HG02981 (cell line): ENCODE measurements at regions not wholly inside any gene's neighbourhood (a gene's known extent, or its start where the extent isn't known, plus 50 kb on each side); places are given as distances from the start of the nearest gene placed in this dataset.
"Not testable (repeated sequence)": the region's sequence is repeated elsewhere in the genome, so short reads cannot be mapped to it uniquely, and the experiment has no call there.

Experiments
- ATAC-seq: cut with Tn5 transposase; IDR thresholded peaks from one replicate; pipeline ENCODE4 v1.9.1; 2021; ENCODE audit warnings: mild to moderate bottlenecking, moderate library complexity; ENCODE audit not compliant: unreplicated experiment

DNA sequence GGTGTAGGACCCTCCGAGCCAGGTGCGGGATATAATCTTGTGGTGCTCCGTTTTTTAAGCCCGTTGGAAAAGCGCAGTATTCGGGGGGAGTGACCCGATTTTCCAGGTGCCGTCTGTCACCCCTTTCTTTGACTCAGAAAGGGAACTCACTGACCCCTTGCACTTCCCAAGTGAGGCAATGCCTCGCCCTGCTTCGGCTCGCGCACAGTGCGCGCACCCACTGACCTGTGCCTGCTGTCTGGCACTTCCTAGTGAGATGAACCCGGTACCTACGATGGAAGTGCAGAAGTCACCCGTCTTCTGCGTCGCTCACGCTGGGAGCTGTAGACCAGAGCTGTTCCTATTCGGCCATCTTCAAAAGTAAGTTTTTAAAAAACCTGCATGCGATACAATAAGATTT, 362.1 kb downstream of the HS3ST1 start:
- not testable (repeated sequence) for ATAC-seq

DNA sequence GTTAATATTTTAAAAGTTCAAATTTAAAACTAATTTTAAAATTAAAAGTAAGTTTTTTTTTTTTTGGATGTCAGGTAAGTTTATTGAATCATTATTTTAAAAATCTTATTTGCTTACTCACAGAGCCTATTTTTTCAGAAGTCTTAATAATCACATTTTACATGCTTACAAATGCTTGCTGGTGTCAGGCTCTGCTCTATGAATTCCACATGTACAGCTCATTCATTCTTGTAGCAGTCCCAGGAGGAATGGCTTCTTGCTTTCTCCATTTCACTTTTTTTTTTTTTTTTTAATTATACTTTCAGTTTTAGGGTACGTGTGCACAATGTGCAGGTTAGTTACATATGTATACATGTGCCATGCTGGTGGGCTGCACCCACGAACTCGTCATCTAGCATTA, 368.1 kb downstream of the HS3ST1 start:
- not testable (repeated sequence) for ATAC-seq

DNA sequence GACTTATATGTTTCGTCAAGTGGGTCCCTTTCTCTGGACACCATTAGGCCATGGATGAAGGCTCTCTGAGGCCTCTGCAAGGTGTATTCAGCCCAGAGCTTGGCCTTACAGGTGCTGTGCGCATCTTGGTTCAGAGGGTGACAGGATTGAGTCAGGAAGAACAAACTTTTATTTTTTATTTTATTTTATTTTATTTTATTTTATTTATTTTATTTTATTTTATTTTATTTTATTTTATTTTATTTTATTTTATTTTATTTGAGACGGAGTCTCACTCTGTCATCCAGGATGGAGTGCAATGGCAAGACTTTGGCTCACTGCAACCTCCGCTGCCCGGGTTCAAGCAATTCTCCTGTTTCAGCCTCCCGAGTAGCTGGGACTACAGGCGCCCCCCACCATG, 370.4 kb upstream of the CLNK start:
- ATAC-seq = not testable (repeated sequence)

DNA sequence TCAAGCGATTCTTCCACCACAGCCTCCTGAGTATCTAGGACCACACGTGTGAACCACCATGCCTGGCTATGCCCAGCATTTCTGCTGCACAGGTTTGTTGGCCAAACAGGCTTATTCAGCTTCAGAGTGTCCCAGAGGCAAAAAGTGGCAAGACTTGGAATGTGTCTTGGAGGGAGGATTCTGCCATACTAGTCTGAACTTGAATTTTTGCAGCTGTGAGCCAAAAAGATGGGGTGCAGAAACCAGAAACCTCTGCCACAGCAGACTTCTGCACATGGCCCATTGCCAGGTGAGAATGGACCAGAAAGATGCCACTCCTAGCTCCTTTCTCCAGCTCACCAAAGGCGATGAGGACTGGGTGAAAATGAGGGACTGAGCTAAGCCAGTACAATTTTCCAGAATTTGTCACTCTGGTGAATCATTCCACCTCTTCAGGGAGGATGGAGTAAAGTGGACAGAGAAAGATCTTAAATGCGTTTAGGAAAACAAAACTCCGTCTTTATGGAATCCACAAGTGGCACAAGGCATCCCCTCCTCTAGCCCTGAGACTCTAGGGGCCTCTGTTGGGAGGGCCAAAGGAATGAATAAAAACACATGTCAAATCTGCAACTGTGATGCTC, 369.1 kb upstream of the CLNK start:
- no peak for ATAC-seq

DNA sequence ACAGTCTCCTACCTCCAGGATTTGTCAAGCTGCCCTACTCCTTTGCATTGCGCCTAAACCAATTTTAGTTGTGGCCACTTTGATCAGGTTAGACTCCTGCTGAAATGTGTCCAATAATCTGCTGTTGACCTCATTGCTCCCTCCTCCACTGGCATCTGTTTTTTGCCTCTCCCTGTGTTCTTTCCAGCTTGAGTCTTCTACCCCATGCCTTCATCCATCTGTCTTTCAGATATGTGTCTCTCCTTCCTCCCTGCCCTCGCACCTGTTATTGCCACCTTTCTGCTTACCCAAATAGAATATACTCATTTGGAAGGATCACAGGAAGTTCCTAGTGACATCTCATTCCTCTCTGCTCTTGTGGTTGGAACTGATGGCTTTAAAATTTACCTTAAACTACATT, 366.6 kb upstream of the CLNK start:
- ATAC-seq = no peak

DNA sequence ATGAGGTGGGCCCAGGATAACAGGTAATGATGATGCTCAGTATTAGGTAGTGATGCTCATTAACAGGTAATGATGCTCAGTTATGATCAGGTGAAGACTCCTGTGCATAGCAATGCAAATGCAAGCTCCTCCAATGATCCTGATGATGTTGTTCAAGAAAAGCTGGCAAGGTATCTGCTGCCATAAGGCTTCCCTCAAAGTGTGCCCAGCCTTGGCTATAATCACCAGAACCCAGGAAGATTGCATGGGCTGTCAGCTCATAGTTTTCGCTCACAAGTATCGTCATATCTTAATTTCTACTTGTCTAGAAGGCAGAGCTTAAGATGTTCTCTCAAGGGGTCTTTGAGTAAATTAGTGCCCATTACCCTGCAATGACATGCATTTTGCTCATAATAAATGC, 366.2 kb upstream of the CLNK start:
- no peak for ATAC-seq

DNA sequence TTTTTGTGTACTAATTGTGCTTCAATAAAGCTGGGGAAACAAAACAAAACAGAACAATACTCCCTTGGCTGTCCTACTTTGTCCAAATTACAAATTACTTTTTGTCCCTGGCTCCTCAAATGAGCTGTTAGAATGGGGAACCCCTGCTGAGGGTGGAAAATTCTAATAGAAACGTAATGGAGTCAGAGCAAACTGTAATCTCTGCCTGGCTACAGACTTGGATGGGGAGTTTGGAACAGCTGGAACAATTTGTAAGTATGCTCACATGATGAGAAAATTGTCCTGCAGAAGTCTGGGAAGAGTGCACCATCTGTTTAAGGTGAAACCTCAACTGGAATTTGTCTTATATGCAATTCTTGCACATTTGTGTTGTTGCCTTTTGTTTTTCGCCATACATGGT, 364.4 kb upstream of the CLNK start:
- ATAC-seq = no peak

DNA sequence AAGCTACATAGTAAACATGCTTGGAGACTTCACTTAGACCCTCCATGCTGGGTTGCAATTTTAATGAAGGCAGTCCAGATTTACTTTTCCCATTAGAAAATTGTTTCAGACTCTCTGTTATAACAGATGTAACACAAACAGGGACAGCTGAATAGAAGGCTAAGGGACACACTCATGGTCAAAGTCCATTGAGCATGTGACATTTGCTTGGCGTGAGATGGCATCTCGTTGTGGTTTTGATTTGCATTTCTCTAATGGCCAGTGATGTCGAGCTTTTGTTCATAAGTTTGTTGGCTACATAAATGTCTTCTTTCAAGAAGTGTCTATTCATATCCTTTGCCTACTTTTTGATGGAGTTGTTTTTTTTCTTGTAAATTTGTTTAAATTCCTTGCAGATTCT, 358.2 kb upstream of the CLNK start:
- no peak for ATAC-seq

DNA sequence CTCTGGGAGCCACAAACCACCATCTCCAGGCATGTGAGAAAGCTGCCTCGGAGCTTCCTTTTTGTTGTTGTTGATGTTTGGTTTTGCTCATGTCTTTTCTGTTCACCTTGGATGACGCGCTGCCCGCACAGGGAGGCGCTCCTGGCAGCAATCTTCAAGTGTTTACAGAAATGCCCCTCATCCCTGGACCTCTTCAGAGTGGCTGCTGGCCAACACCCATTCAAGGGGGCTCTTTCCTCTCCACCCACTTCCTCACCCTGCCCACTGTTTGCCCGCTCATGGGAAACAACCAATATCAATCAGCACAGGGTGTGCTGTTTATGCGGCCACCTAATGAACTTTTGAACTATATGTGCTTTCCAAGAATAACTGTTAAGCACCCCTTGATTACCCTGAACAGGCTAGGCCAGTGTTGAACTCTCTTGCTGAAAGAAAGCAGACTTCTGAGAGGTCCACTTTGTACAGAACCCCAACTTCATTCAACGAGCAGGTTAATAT, 355.1 kb upstream of the CLNK start:
- ATAC-seq = no peak

DNA sequence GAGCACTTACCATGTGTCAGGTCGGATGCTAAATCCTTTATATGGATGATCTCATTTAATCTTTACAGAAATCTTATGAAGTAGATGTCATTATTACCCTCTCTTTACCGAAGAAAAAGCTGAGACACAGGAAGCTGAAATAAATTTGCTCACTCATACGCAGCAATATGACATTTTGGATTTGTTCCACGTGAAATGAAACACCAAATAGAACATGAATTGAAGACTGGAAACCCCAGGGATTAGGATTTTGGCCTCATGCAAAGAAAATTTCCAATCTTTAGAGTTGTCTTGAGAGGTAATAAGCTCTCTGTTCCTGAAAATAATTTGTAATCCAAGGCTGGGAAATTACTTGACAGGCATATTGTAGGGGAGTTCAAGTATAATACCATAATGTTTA, 354.4 kb upstream of the CLNK start:
- ATAC-seq = no peak

DNA sequence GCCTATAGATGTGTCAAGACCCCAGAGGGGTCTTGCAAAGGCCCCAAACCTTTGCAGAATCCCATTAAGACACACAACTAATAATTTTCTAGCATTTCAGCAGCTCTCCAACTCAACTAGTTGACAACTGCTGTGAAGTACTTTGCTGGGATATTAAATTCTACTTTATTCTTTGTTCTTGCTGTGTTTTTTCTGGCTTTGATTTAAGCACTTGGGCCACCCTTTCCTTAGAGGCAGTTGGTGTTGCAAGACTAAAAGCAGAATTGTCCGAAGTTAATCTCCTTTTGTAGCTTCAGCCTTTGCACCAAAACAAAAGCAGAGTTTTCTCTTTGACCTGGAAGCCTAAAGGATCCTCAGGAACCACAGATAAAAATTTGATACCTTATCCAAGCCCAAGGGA, 353.1 kb upstream of the CLNK start:
- ATAC-seq = no peak

DNA sequence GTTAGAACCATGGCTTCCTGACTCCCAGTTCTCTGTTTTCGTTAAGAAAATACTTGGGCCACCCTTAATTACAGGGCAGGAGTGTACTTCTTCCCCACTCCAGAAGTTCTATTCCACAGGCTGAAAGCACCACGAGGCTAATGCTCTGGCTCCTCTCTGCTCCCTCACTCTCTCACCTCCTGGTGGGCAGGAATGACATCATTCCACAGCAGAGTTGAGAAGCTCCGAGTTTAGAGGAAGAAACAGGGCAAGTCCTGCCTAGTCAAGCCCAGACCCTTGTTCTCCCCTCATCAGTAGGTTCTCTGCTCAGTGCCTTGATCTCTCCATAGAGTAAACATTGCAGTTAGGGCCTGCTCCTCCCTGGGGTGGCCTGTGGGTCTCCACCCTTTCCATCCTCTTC, 343.8 kb upstream of the CLNK start:
- no peak for ATAC-seq

DNA sequence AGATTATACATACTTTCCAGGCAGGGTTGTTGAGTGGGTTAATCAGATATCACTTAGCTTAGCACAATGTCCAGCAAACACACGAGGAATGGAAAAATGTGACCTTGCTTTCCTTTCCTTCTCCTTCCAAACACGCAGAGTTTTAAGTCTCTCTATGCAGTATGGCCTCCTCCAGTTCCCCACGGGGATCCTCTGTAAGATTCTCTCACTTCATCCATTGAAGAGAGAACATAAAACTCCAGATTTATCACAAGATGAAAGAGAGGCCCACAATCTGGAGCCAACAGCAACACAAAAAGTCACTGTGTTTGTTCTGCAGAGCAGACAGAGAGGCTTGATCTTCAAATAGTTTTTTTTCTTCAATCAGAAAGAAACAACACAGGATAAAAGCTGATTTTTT, 336.8 kb upstream of the CLNK start:
- ATAC-seq = no peak

DNA sequence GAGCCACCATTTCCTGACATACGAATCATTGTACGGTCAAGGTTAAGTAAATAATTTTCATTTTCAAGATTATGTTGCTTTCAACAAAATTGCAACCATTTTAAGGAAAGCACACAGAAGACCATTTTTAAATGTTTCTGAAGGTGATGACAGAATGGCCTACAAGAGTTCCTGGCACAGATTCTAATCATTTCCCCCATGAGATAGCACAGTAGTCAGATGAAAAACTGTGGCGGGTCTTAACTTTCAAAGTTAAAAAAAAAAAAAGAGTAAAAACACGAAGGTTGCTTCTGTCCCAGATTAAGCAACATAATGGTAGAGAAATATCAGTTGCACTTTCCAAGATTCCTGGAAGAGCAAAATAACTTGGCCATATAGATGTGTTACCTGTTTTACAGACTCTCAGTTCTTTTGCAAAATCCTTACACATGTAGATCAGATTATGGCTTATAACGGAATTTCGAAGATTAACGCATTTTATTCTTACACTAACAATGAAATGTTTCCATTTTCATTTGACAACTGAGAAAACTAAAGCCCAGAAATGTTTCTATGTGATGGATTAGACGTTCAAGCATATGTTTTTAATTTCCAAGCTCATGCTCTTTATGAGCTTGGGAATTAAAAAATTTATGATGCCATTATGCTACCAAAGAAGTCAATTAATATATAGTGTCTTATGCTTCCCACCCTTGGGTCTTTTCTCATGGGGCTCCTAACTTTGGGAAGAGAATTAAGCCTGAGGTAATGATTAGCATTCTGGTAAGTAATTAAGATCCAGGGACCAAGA, 335.1 kb upstream of the CLNK start:
- ATAC-seq = no peak

DNA sequence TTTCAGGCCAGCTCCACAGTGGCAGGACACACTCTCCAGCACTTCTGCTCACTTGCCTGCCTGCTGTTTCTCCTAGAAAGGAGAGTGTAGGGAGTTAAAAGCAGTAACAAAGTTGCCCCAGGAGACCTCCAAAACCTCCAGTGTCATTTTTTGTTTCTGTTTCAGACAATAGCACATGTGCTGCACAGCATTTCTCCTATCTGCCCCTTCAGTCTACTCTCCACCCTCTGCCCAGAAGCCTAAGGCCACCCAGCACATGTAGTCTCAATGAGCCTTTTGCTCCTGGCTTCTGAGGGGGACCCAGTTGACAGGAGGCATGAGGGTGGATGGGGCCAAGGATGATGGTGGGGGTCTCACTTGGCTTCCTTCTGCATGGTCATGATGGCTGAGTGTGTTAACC, 329.6 kb upstream of the CLNK start:
- ATAC-seq = no peak

DNA sequence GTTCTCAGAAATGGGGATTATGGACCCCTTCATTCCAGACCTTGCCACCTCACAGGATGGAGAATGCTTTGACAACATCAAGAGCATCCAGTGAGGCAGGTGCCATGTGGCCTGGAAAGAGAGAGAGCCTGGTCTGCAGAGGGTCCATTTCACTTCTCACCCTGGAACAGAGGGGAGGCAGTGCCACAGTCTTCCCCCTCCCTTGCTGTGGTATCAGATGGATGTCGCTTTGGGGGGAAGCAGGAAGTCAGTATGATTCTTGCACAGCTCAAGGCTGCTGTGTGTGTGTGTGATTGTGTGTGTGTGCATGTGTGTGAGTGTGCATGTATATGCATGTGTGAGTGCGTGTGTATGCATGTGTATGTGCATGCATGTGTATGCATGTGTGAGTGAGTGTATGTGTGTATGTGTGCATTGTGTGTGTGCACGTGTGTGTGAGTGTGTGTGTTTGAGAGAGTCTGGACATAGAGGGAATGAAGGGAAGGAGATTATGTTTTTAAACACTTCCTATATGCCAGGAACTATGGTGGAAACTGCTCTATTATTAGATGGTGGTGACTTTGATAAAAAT, 328.6 kb upstream of the CLNK start:
- ATAC-seq = no peak

DNA sequence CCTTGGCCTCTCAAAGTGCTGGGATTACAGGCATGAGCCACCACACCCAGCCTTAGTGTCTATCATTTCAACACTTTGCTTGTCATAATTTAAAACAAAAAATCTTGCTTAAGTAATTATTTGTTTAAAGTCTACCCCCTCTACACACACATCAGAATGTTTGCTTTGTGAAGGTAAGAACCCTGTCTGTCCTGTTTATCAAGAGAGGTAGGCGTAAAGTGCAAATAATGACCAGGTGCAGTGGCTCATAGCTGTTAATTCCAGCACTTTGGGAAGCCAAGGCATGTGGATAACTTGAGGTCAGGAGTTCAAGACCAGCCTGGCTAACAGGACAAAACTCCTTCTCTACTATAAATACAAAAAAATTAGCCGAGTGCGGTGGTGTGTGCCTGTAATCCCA, 326.7 kb upstream of the CLNK start:
- no peak for ATAC-seq

DNA sequence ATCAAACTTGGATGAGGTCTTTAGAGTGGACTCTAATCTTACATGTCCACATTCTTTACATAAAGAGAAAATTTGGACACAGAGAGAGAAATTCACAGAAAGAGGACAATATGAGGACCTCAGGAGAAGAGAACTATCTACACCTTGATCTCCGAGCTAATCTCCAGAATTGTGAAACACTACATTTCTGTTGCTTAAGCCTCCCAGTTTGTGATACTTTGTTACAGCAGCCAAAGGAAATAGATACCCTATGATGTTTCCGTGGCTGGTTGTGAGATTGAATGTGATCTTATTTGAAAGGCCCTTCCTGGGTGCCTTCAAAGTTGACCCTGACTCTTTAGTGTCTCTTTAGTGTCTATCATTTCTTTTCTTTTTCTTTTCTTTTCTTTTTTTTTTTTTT, 326.1 kb upstream of the CLNK start:
- no peak for ATAC-seq

DNA sequence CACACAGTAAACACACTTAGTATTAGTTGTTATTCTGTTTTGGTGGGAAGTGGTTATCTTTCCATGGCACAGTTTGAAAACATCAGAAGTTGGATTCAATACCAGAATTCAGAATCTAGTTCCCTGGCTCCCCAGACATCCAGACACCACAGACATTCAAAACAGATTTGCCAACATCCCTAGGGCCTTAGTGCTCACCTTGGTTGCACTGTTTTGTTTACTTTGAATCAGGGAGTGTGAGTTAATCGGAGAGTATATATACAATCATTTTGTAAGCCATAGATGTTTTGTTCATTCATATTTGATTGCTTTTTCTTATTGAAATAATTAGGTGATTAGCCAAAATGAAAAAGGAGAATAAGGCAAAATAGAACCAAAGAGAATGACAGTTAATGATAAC, 324.7 kb upstream of the CLNK start:
- no peak for ATAC-seq

DNA sequence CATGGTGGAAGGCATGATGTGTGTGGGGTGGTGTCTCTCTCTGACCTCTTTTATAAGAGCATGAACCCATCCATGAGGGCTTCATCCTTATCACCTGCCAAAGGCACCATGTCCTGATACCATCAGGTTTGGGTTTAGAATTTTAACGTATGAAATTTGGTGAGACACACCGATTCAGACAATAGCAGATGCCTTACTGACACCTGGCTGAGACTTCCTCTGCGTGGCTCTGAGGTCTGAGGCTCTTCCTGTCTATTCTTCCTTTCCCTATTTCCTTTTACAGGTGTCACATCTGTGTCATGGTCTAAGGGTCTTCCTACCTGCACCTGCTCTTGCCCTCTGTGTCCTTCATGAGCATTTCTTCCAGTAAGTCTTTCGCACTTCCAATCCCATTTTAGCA, 320.7 kb upstream of the CLNK start:
- ATAC-seq = no peak

DNA sequence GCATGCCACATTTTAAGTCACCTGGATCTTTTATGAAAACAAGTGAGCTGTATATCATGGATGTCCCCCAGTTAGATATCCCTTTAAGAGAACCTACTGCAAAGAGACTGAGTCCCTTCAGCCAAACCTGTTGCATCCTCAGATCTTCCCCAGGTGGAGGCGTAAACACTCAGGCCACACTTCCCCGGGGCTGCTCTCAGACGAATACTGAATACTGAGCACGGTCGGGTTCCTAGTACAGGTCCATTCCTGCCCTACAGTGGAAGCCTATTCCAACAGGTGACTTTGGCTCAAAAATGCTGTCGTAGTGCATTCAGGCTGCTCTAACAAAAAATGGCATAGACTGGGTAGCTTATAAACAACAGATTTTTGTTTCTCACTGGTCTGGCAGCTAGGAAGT, 320.2 kb upstream of the CLNK start:
- no peak for ATAC-seq

DNA sequence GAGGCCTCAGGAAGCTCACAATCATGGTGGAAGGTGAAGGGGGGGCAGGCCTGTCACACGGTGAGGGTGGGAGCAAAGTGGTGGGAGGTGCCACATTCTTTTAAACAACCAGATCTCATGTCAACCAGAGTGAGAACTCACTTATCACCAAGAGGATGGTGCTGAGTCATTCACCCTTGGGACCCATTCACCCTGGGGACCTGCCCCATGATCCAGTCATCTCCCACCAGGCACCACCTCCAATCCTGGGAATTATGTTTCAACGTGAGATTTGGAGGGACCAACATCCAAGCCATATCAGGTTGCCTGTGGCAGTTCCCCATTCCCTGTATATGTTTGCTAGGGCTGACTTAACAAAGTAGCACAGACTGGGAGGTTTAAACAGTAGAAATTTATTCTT, 318.4 kb upstream of the CLNK start:
- ATAC-seq = no peak
